Breast epithelium (tissue), 3 donors: ENCODE measurements at regions not wholly inside any gene's neighbourhood (a gene's known extent, or its start where the extent isn't known, plus 50 kb on each side); places are given as distances from the start of the nearest gene placed in this dataset.
"Not testable (repeated sequence)": the region's sequence is repeated elsewhere in the genome, so short reads cannot be mapped to it uniquely, and the experiment has no call there.

ENCODE experiments used
- CTCF ChIP-seq, 3 donors: fragments of 450-650 bp; IDR thresholded peaks; one replicate each; pipeline ENCODE4 v1.5.1; 2016 to 2017; ENCODE audit warnings: antibody characterized with exemption in 3 of 3, mild to moderate bottlenecking in 3 of 3, moderate library complexity in 3 of 3
- POLR2A ChIP-seq: fragments of 450-650 bp; IDR thresholded peaks from one replicate; pipeline ENCODE4 v1.6.1; 2016; ENCODE audit warnings: antibody characterized with exemption, mild to moderate bottlenecking, moderate library complexity

GRCh38 chr2:11885253-11885652 is 138.8 kb downstream of the LPIN1 start:
- TF ChIP-seq CTCF (IDR thresholded peaks at IDR 0.05); POLR2A: not testable (repeated sequence)
